Activated T-cell treated with anti-CD3 and anti-CD28 coated beads, Interleukin-2, amount 50 U/mL, for 4 hours (primary cell): ENCODE measurements at regions not wholly inside any gene's neighbourhood (a gene's known extent, or its start where the extent isn't known, plus 50 kb on each side); places are given as distances from the start of the nearest gene placed in this dataset.
"Not testable (repeated sequence)": the region's sequence is repeated elsewhere in the genome, so short reads cannot be mapped to it uniquely, and the experiment has no call there.

Experiments used
- ATAC-seq, 2 donors: fragments of 200-7000 bp; cut with Tn5 transposase; one replicate each; pipeline ENCODE4 v1.10.0; 2021
- DNase-seq: peaks from one replicate; pipeline ENCODE4 v3.0.0-alpha.2; 2020
- H3K27me3 Mint-ChIP-seq: one replicate; pipeline ENCODE4 v1.8.0; 2021; ENCODE audit warnings: low read depth, mixed read lengths
- H3K36me3 Mint-ChIP-seq: one replicate; pipeline ENCODE4 v1.8.0; 2022; ENCODE audit warnings: mixed read lengths; ENCODE audit not compliant: insufficient read depth
- H3K4me1 Mint-ChIP-seq: one replicate; pipeline ENCODE4 v1.8.0; 2021; ENCODE audit warnings: low read depth, mixed read lengths
- H3K4me3 Mint-ChIP-seq: one replicate; pipeline ENCODE4 v1.8.0; 2021; ENCODE audit warnings: mild to moderate bottlenecking, moderate library complexity, mixed read lengths
- H3K9me3 Mint-ChIP-seq: one replicate; pipeline ENCODE4 v1.8.0; 2021; ENCODE audit warnings: mixed read lengths

GRCh38 chr9:115675834-115676233, 477.8 kb upstream of the PAPPA start:
- Mint-ChIP-seq H3K27me3 (no peaks in the 10 kb centered on the region), H3K36me3 (no peaks in the 10 kb centered on the region), H3K4me1 (no peaks in the 10 kb centered on the region), H3K9me3 (peaks cover 5% of the 10 kb centered on the region), H3K4me3 (no peak overlapping the region)
- DNase-seq, result no peak
- ATAC-seq, result no peak

- DNase-seq (no peak), ATAC-seq (no peak)
- Mint-ChIP-seq H3K4me3 (no peak overlapping the region), H3K9me3 (peaks cover 14% of the 10 kb centered on the region), H3K4me1 (no peaks in the 10 kb centered on the region), H3K27me3 (no peaks in the 10 kb centered on the region), H3K36me3 (no peaks in the 10 kb centered on the region)
Observed at GRCh38 chr9:115680231-115680630, 473.4 kb upstream of the PAPPA start.

- ATAC-seq (no peak), DNase-seq (no peak)
- no peaks in the 10 kb centered on the region for H3K36me3 Mint-ChIP-seq
- H3K9me3 Mint-ChIP-seq, result peaks cover 18% of the 10 kb centered on the region
- no peak overlapping the region for H3K4me3 Mint-ChIP-seq
- H3K4me1 Mint-ChIP-seq, result no peaks in the 10 kb centered on the region
- no peaks in the 10 kb centered on the region for H3K27me3 Mint-ChIP-seq
Observed at GRCh38 chr9:115681585-115681984, 472.0 kb upstream of the PAPPA start.

- ATAC-seq (no peak), DNase-seq (no peak)
- Mint-ChIP-seq H3K9me3 (peaks cover 14% of the 10 kb centered on the region), H3K4me3 (no peak overlapping the region), H3K4me1 (no peaks in the 10 kb centered on the region), H3K27me3 (no peaks in the 10 kb centered on the region), H3K36me3 (no peaks in the 10 kb centered on the region)
Observed at GRCh38 chr9:115686069-115686468, 467.5 kb upstream of the PAPPA start.

- ATAC-seq, result no peak
Observed at GRCh38 chr9:115687356-115687755, 466.2 kb upstream of the PAPPA start.

GRCh38 chr9:115689331-115689730, 464.3 kb upstream of the PAPPA start:
- Mint-ChIP-seq H3K36me3 (no peaks in the 10 kb centered on the region), H3K4me1 (no peaks in the 10 kb centered on the region), H3K27me3 (no peaks in the 10 kb centered on the region), H3K4me3 (no peak overlapping the region), H3K9me3 (peaks cover 12% of the 10 kb centered on the region)
- DNase-seq, result no peak
- no peak for ATAC-seq

More at GRCh38 chr9:115687356-115687755, 466.2 kb upstream of the PAPPA start:
- H3K4me3 Mint-ChIP-seq, result no peak overlapping the region
- no peaks in the 10 kb centered on the region for H3K27me3 Mint-ChIP-seq
- peaks cover 14% of the 10 kb centered on the region for H3K9me3 Mint-ChIP-seq
- no peaks in the 10 kb centered on the region for H3K36me3 Mint-ChIP-seq
- no peaks in the 10 kb centered on the region for H3K4me1 Mint-ChIP-seq
- no peak for DNase-seq

GRCh38 chr9:115690786-115691496, 462.6 kb upstream of the PAPPA start:
- DNase-seq, result no peak
- no peak overlapping the region for H3K4me3 Mint-ChIP-seq
- no peaks in the 10 kb centered on the region for H3K4me1 Mint-ChIP-seq
- H3K36me3 Mint-ChIP-seq, result no peaks in the 10 kb centered on the region
- ATAC-seq, result no peak
- H3K27me3 Mint-ChIP-seq, result no peaks in the 10 kb centered on the region
- peaks cover under 1% of the 10 kb centered on the region for H3K9me3 Mint-ChIP-seq

GRCh38 chr9:115691693-115692092, 461.9 kb upstream of the PAPPA start:
- Mint-ChIP-seq H3K27me3 (no peaks in the 10 kb centered on the region), H3K9me3 (no peaks in the 10 kb centered on the region), H3K36me3 (no peaks in the 10 kb centered on the region), H3K4me1 (no peaks in the 10 kb centered on the region), H3K4me3 (no peak overlapping the region)
- DNase-seq (no peak), ATAC-seq (no peak)

- H3K27me3 Mint-ChIP-seq, DNase-seq, H3K9me3 Mint-ChIP-seq, ATAC-seq, H3K4me1 Mint-ChIP-seq, H3K36me3 Mint-ChIP-seq, H3K4me3 Mint-ChIP-seq: not testable (repeated sequence)
Observed at GRCh38 chr9:115692868-115693267, 460.7 kb upstream of the PAPPA start.

- Mint-ChIP-seq H3K4me1 (no peaks in the 10 kb centered on the region), H3K4me3 (no peak overlapping the region), H3K9me3 (no peaks in the 10 kb centered on the region), H3K36me3 (no peaks in the 10 kb centered on the region), H3K27me3 (no peaks in the 10 kb centered on the region)
- ATAC-seq (no peak), DNase-seq (no peak)
Observed at GRCh38 chr9:115694014-115694413, 459.6 kb upstream of the PAPPA start.

GRCh38 chr9:115694991-115695390, 458.6 kb upstream of the PAPPA start:
- Mint-ChIP-seq H3K4me3 (no peak overlapping the region), H3K4me1 (no peaks in the 10 kb centered on the region), H3K36me3 (no peaks in the 10 kb centered on the region), H3K27me3 (no peaks in the 10 kb centered on the region), H3K9me3 (no peaks in the 10 kb centered on the region)
- DNase-seq (no peak), ATAC-seq (no peak)

GRCh38 chr9:115712981-115713380, 440.6 kb upstream of the PAPPA start:
- DNase-seq (no peak), ATAC-seq (no peak)
- Mint-ChIP-seq H3K36me3 (no peaks in the 10 kb centered on the region), H3K4me1 (no peaks in the 10 kb centered on the region), H3K27me3 (peaks cover 4% of the 10 kb centered on the region), H3K4me3 (no peak overlapping the region), H3K9me3 (peaks cover 2% of the 10 kb centered on the region)

- Mint-ChIP-seq H3K36me3 (no peaks in the 10 kb centered on the region), H3K27me3 (peaks cover 4% of the 10 kb centered on the region), H3K4me3 (no peak overlapping the region), H3K4me1 (no peaks in the 10 kb centered on the region), H3K9me3 (peaks cover 2% of the 10 kb centered on the region)
- ATAC-seq (no peak), DNase-seq (no peak)
Observed at GRCh38 chr9:115715666-115716065, 437.9 kb upstream of the PAPPA start.

- no peak overlapping the region for H3K4me3 Mint-ChIP-seq
- DNase-seq, result no peak
- no peaks in the 10 kb centered on the region for H3K36me3 Mint-ChIP-seq
- no peak for ATAC-seq
- peaks cover 2% of the 10 kb centered on the region for H3K9me3 Mint-ChIP-seq
- no peaks in the 10 kb centered on the region for H3K4me1 Mint-ChIP-seq
- H3K27me3 Mint-ChIP-seq, result peaks cover 1% of the 10 kb centered on the region
Observed at GRCh38 chr9:115717298-115717697, 436.3 kb upstream of the PAPPA start.

GRCh38 chr9:115717711-115718173, 435.8 kb upstream of the PAPPA start:
- no peak for ATAC-seq
- Mint-ChIP-seq H3K4me3 (no peak overlapping the region), H3K4me1 (no peaks in the 10 kb centered on the region), H3K27me3 (no peaks in the 10 kb centered on the region), H3K36me3 (no peaks in the 10 kb centered on the region), H3K9me3 (peaks cover 2% of the 10 kb centered on the region)
- no peak for DNase-seq
